DOHH2 (cell line): ENCODE measurements at regions not wholly inside any gene's neighbourhood (a gene's known extent, or its start where the extent isn't known, plus 50 kb on each side); places are given as distances from the start of the nearest gene placed in this dataset.

ENCODE experiments used
- H3F3A ChIP-seq: fragments of 200-600 bp; sonication (generic), shearing (Covaris generic); 2 replicates; pipeline ENCODE4 v1.6.0; 2016; ENCODE audit warnings: antibody characterized with exemption, mild to moderate bottlenecking; ENCODE audit not compliant: control insufficient read depth, insufficient read depth
- H3K27ac ChIP-seq: fragments of 200-600 bp; sonication (generic); 2 replicates; pipeline ENCODE4 v1.5.1; 2014; ENCODE audit warnings: low read depth, mild to moderate bottlenecking, low read length, moderate library complexity
- H3K27me3 ChIP-seq: fragments of 200-600 bp; sonication (generic); 2 replicates; pipeline ENCODE4 v1.6.1; 2014; ENCODE audit warnings: mild to moderate bottlenecking, low read length, mixed read lengths; ENCODE audit not compliant: control insufficient read depth
- H3K36me3 ChIP-seq: fragments of 200-600 bp; sonication (generic); 2 replicates; pipeline ENCODE4 v1.6.1; 2014; ENCODE audit warnings: mild to moderate bottlenecking, low read length, moderate library complexity, mixed read lengths; ENCODE audit not compliant: control insufficient read depth
- H3K4me1 ChIP-seq: fragments of 200-600 bp; sonication (generic); 2 replicates; pipeline ENCODE4 v1.6.1; 2014; ENCODE audit warnings: mild to moderate bottlenecking, low read length, mixed read lengths; ENCODE audit not compliant: control insufficient read depth
- H3K4me2 ChIP-seq: fragments of 200-600 bp; sonication (generic); 2 replicates; pipeline ENCODE4 v1.6.0; 2014; ENCODE audit warnings: mild to moderate bottlenecking, low read length, moderate library complexity
- H3K4me3 ChIP-seq: fragments of 200-600 bp; sonication (generic); 2 replicates; pipeline ENCODE4 v1.5.1; 2014; ENCODE audit warnings: mild to moderate bottlenecking, low read length, mixed read lengths
- H3K79me2 ChIP-seq: fragments of 200-600 bp; sonication (generic); 2 replicates; pipeline ENCODE4 v1.6.1; 2014; ENCODE audit warnings: mild to moderate bottlenecking, low read length, mixed read lengths; ENCODE audit not compliant: control insufficient read depth
- H3K9me2 ChIP-seq: fragments of 200-600 bp; sonication (generic); replicated peaks from 2 replicates; pipeline ENCODE4 v1.6.1; 2014; ENCODE audit warnings: mild to moderate bottlenecking, low read length, mixed read lengths; ENCODE audit not compliant: control insufficient read depth
- H3K9me3 ChIP-seq: fragments of 200-600 bp; sonication (generic); 2 replicates; pipeline ENCODE4 v1.6.1; 2014; ENCODE audit warnings: antibody characterized with exemption, low read length, mixed read lengths; ENCODE audit not compliant: control insufficient read depth, insufficient read depth
- H4K20me1 ChIP-seq: fragments of 200-600 bp; sonication (generic); 2 replicates; pipeline ENCODE4 v1.6.0; 2014; ENCODE audit warnings: low read depth, mild to moderate bottlenecking, antibody characterized with exemption, low read length, moderate library complexity; ENCODE audit not compliant: control insufficient read depth, insufficient read depth
- EZH2phosphoT487 ChIP-seq: fragments of 200-600 bp; sonication (generic); IDR thresholded peaks from 2 replicates; pipeline ENCODE4 v1.6.1; 2017; ENCODE audit warnings: borderline replicate concordance, mild to moderate bottlenecking, antibody characterized with exemption, low read length, moderate library complexity, mixed read lengths
- TF ChIP-seq, protein P1 (sequence below): fragments of 200-600 bp; sonication (generic); IDR thresholded peaks from one replicate; pipeline ENCODE4 v1.5.1; 2014; ENCODE audit warnings: antibody characterized with exemption, mild to moderate bottlenecking, low read depth, low read length; ENCODE audit not compliant: poor library complexity, severe bottlenecking

DNA sequence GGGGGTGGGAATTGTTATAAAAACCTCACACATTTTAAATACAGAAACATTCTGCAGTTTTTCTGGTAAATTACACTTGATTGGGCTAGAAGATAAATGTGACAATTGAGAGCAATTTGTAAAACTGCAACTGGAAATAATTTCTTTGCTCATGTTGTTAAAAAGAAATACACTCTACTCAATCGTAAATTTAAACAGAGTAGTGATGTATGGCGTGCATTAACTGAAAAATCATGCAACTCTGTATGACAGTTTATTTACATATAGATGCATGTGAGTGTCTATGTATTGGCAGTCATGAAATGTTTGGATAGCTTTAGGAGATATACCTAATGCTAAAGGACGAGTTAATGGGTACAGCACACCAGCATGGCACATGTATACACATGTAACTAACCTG is 554.9 kb downstream of the PRELID2 start:
- H3K36me3 ChIP-seq = no peaks in the 10 kb centered on the region
- H3K4me3 ChIP-seq = no peak overlapping the region
- H3K9me3 ChIP-seq = no peaks in the 10 kb centered on the region
- no peaks in the 10 kb centered on the region for H3K9me2 ChIP-seq
- H3K4me1 ChIP-seq = no peaks in the 10 kb centered on the region
- H3K79me2 ChIP-seq = no peaks in the 10 kb centered on the region
- no peak overlapping the region for H3K27ac ChIP-seq
- no peak for TF ChIP-seq EZH2phosphoT487
- TF ChIP-seq, protein P1, sequence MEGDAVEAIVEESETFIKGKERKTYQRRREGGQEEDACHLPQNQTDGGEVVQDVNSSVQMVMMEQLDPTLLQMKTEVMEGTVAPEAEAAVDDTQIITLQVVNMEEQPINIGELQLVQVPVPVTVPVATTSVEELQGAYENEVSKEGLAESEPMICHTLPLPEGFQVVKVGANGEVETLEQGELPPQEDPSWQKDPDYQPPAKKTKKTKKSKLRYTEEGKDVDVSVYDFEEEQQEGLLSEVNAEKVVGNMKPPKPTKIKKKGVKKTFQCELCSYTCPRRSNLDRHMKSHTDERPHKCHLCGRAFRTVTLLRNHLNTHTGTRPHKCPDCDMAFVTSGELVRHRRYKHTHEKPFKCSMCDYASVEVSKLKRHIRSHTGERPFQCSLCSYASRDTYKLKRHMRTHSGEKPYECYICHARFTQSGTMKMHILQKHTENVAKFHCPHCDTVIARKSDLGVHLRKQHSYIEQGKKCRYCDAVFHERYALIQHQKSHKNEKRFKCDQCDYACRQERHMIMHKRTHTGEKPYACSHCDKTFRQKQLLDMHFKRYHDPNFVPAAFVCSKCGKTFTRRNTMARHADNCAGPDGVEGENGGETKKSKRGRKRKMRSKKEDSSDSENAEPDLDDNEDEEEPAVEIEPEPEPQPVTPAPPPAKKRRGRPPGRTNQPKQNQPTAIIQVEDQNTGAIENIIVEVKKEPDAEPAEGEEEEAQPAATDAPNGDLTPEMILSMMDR = no peak
- H3K4me2 ChIP-seq = no peak overlapping the region
- H3F3A ChIP-seq = no peaks in the 10 kb centered on the region
- no peaks in the 10 kb centered on the region for H3K27me3 ChIP-seq
- H4K20me1 ChIP-seq = no peaks in the 10 kb centered on the region

DNA sequence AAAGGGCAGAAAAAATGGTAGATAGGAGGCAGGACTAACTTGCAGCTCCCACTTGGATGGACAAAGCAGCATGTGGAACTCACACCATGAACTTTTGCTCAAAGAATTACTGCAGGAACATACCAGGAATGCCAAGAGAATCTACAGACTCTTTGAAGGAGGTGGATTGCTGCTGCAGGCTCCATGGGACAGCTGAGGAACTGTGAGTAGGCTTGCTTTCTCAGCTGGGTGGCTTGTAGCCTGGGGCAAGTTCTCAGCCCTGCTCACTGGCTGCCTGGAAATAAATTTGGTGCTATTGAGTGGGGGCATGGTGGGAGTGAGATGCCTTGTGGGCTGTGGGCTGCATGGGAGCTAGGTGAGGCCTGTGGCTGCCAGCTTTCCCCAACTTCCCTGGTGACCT is 574.5 kb downstream of the PRELID2 start:
- Histone ChIP-seq H3K27ac (no peak overlapping the region), H3K9me2 (no peaks in the 10 kb centered on the region), H3K36me3 (no peaks in the 10 kb centered on the region), H3K4me2 (no peak overlapping the region), H3K27me3 (no peaks in the 10 kb centered on the region), H3K79me2 (no peaks in the 10 kb centered on the region), H3K4me1 (no peaks in the 10 kb centered on the region), H3K4me3 (no peak overlapping the region), H4K20me1 (no peaks in the 10 kb centered on the region), H3K9me3 (no peaks in the 10 kb centered on the region), H3F3A (no peaks in the 10 kb centered on the region)
- no peak for TF ChIP-seq EZH2phosphoT487
- TF ChIP-seq, protein P1 = no peak

DNA sequence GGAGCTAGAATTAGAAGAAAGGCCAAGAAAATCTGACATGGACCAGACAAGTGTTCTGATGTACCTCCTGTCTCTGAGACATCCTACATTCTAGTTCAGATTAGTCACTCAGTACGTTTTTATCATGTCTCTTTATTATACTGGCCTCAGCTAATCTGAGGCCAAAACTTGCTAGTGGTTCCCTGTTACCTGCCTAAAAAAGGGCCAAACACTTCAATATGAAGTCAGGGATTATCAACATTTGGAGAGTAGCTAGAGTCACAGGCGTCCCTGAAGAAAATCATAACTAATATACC is 587.4 kb downstream of the PRELID2 start:
- no peak overlapping the region for H3K4me2 ChIP-seq
- TF ChIP-seq, protein P1 = no peak
- TF ChIP-seq EZH2phosphoT487 = no peak
- H3K27ac ChIP-seq = no peak overlapping the region
- H3K9me2 ChIP-seq = no peaks in the 10 kb centered on the region
- H3K4me1 ChIP-seq = no peaks in the 10 kb centered on the region
- H3K9me3 ChIP-seq = no peaks in the 10 kb centered on the region
- H3K27me3 ChIP-seq = no peaks in the 10 kb centered on the region
- no peaks in the 10 kb centered on the region for H3K36me3 ChIP-seq
- H3F3A ChIP-seq = no peaks in the 10 kb centered on the region
- H3K4me3 ChIP-seq = no peak overlapping the region
- no peaks in the 10 kb centered on the region for H3K79me2 ChIP-seq
- H4K20me1 ChIP-seq = no peaks in the 10 kb centered on the region; the same call in 1 of the 2 replicates
